WTC11 (cell line): ENCODE measurements at regions not wholly inside any gene's neighbourhood (a gene's known extent, or its start where the extent isn't known, plus 50 kb on each side); places are given as distances from the start of the nearest gene placed in this dataset.

Experiments
- CBFB ChIP-seq: sonication (generic); formaldehyde crosslinking; IDR thresholded peaks from 2 replicates; pipeline ENCODE4 v1.8.1; 2022; ENCODE audit warnings: mild to moderate bottlenecking, low read depth, missing genetic modification reagents
- MAX ChIP-seq: sonication (generic); formaldehyde crosslinking; IDR thresholded peaks from 2 replicates; pipeline ENCODE4 v1.8.0; 2022; ENCODE audit warnings: mild to moderate bottlenecking, missing genetic modification reagents
- STAT6 ChIP-seq: sonication (generic); formaldehyde crosslinking; conservative IDR thresholded peaks from 2 replicates; pipeline ENCODE4 v1.8.1; 2023; ENCODE audit warnings: mild to moderate bottlenecking, low read depth, missing genetic modification reagents, moderate library complexity

- TF ChIP-seq CBFB (CRISPR knock-in tag) (no peak), STAT6 (CRISPR knock-in tag) (no peak), MAX (CRISPR knock-in tag) (no peak)
Observed at GRCh38 chr11:19418221-19418620, 177.5 kb upstream of the E2F8 start.
